ENCODE measurements at regions not wholly inside any gene's neighbourhood (a gene's known extent, or its start where the extent isn't known, plus 50 kb on each side); places are given as distances from the start of the nearest gene placed in this dataset.

GRCh38 chr3:17795711-17796110 lies 53.3 kb upstream of the TBC1D5 start (continued):
- TF ChIP-seq, protein P1, sequence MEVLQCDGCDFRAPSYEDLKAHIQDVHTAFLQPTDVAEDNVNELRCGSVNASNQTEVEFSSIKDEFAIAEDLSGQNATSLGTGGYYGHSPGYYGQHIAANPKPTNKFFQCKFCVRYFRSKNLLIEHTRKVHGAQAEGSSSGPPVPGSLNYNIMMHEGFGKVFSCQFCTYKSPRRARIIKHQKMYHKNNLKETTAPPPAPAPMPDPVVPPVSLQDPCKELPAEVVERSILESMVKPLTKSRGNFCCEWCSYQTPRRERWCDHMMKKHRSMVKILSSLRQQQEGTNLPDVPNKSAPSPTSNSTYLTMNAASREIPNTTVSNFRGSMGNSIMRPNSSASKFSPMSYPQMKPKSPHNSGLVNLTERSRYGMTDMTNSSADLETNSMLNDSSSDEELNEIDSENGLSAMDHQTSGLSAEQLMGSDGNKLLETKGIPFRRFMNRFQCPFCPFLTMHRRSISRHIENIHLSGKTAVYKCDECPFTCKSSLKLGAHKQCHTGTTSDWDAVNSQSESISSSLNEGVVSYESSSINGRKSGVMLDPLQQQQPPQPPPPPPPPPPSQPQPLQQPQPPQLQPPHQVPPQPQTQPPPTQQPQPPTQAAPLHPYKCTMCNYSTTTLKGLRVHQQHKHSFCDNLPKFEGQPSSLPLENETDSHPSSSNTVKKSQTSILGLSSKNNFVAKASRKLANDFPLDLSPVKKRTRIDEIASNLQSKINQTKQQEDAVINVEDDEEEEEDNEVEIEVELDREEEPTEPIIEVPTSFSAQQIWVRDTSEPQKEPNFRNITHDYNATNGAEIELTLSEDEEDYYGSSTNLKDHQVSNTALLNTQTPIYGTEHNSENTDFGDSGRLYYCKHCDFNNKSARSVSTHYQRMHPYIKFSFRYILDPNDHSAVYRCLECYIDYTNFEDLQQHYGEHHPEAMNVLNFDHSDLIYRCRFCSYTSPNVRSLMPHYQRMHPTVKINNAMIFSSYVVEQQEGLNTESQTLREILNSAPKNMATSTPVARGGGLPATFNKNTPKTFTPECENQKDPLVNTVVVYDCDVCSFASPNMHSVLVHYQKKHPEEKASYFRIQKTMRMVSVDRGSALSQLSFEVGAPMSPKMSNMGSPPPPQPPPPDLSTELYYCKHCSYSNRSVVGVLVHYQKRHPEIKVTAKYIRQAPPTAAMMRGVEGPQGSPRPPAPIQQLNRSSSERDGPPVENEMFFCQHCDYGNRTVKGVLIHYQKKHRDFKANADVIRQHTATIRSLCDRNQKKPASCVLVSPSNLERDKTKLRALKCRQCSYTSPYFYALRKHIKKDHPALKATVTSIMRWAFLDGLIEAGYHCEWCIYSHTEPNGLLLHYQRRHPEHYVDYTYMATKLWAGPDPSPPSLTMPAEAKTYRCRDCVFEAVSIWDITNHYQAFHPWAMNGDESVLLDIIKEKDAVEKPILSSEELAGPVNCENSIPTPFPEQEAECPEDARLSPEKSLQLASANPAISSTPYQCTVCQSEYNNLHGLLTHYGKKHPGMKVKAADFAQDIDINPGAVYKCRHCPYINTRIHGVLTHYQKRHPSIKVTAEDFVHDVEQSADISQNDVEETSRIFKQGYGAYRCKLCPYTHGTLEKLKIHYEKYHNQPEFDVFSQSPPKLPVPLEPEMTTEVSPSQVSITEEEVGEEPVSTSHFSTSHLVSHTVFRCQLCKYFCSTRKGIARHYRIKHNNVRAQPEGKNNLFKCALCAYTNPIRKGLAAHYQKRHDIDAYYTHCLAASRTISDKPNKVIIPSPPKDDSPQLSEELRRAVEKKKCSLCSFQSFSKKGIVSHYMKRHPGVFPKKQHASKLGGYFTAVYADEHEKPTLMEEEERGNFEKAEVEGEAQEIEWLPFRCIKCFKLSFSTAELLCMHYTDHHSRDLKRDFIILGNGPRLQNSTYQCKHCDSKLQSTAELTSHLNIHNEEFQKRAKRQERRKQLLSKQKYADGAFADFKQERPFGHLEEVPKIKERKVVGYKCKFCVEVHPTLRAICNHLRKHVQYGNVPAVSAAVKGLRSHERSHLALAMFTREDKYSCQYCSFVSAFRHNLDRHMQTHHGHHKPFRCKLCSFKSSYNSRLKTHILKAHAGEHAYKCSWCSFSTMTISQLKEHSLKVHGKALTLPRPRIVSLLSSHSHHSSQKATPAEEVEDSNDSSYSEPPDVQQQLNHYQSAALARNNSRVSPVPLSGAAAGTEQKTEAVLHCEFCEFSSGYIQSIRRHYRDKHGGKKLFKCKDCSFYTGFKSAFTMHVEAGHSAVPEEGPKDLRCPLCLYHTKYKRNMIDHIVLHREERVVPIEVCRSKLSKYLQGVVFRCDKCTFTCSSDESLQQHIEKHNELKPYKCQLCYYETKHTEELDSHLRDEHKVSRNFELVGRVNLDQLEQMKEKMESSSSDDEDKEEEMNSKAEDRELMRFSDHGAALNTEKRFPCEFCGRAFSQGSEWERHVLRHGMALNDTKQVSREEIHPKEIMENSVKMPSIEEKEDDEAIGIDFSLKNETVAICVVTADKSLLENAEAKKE (CRISPR knock-in tag; IDR thresholded peaks at IDR 0.05), result no peak
- TF ChIP-seq ETS1 (IDR thresholded peaks at IDR 0.05), result no peak
- no peak for TF ChIP-seq CREB1 (CRISPR knock-in tag; IDR thresholded peaks at IDR 0.05; ENCODE audit: low read depth)
- TF ChIP-seq, protein P2, sequence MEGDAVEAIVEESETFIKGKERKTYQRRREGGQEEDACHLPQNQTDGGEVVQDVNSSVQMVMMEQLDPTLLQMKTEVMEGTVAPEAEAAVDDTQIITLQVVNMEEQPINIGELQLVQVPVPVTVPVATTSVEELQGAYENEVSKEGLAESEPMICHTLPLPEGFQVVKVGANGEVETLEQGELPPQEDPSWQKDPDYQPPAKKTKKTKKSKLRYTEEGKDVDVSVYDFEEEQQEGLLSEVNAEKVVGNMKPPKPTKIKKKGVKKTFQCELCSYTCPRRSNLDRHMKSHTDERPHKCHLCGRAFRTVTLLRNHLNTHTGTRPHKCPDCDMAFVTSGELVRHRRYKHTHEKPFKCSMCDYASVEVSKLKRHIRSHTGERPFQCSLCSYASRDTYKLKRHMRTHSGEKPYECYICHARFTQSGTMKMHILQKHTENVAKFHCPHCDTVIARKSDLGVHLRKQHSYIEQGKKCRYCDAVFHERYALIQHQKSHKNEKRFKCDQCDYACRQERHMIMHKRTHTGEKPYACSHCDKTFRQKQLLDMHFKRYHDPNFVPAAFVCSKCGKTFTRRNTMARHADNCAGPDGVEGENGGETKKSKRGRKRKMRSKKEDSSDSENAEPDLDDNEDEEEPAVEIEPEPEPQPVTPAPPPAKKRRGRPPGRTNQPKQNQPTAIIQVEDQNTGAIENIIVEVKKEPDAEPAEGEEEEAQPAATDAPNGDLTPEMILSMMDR (conservative IDR thresholded peaks at IDR 0.05; ENCODE audit: low read depth in 2 of 2), result no peak
- TF ChIP-seq EZH2phosphoT487 (IDR thresholded peaks at IDR 0.05; ENCODE audit: unreplicated experiment), result no peak
- no peak for TF ChIP-seq NANOG (IDR thresholded peaks at IDR 0.05; ENCODE audit: borderline replicate concordance)
- TF ChIP-seq ZNF114 (CRISPR knock-in tag; IDR thresholded peaks at IDR 0.05), result no peak
- no peak for TF ChIP-seq ZNF331 (CRISPR knock-in tag; IDR thresholded peaks at IDR 0.05; ENCODE audit: low read depth)
- no peak for TF ChIP-seq STAT1 (IDR thresholded peaks at IDR 0.05; ENCODE audit: unreplicated experiment)
